VCaP (cell line): ENCODE measurements at regions not wholly inside any gene's neighbourhood (a gene's known extent, or its start where the extent isn't known, plus 50 kb on each side); places are given as distances from the start of the nearest gene placed in this dataset.

Source experiments
- H3K27ac ChIP-seq: fragments of 450-650 bp; 2 replicates; pipeline ENCODE4 v1.5.1; 2017
- CTCF ChIP-seq: fragments of 450-650 bp; conservative IDR thresholded peaks from 2 replicates; pipeline ENCODE4 v1.5.1; 2017; ENCODE audit warnings: mild to moderate bottlenecking, moderate library complexity

- no peak for TF ChIP-seq CTCF
- no peak overlapping the region for H3K27ac ChIP-seq
Observed at GRCh38 chr3:106326941-106327695, 458.3 kb upstream of the CBLB start.

- H3K27ac ChIP-seq: no peak overlapping the region
- TF ChIP-seq CTCF: no peak
Observed at GRCh38 chr3:106327696-106328025, 458.8 kb upstream of the CBLB start.

- no peak for TF ChIP-seq CTCF
Observed at GRCh38 chr3:106328224-106328623, 459.4 kb upstream of the CBLB start.

GRCh38 chr3:106329521-106329920, 460.7 kb upstream of the CBLB start:
- no peak for TF ChIP-seq CTCF
- H3K27ac ChIP-seq: no peak overlapping the region

More at GRCh38 chr3:106328224-106328623, 459.4 kb upstream of the CBLB start:
- no peak overlapping the region for H3K27ac ChIP-seq

GRCh38 chr3:106331636-106332035, 462.8 kb upstream of the CBLB start:
- no peak overlapping the region for H3K27ac ChIP-seq
- no peak for TF ChIP-seq CTCF

GRCh38 chr3:106332129-106332528, 463.3 kb upstream of the CBLB start:
- no peak for TF ChIP-seq CTCF
- H3K27ac ChIP-seq: no peak overlapping the region

GRCh38 chr3:106332884-106333283, 464.1 kb upstream of the CBLB start:
- TF ChIP-seq CTCF: no peak
- H3K27ac ChIP-seq: no peak overlapping the region
